Calu3 (cell line): ENCODE measurements at regions not wholly inside any gene's neighbourhood (a gene's known extent, or its start where the extent isn't known, plus 50 kb on each side); places are given as distances from the start of the nearest gene placed in this dataset.
A peak's percentile ranks its signal among the peaks of the same experiment; 100 is the strongest.

Experiments
- BruUV-seq: library from RNA; stranded (reverse); fragments of 400-500 nt; replicated peaks from 2 replicates; lab custom pipeline; 2021; lab: Mats Ljungman, UMichigan
- CTCF ChIA-PET: fragments of 300-600 bp; sonication (Branson Sonifier 250); formaldehyde crosslinking; loops from one replicate; lab custom pipeline; 2022; ENCODE audit warnings: antibody characterized with exemption; lab: Charles Lee
- DNase-seq: peaks from one replicate; pipeline ENCODE4 v3.0.0; 2022
- H3K27ac Mint-ChIP-seq: one replicate; pipeline ENCODE4 v1.8.0; 2022; ENCODE audit warnings: mixed read lengths; ENCODE audit not compliant: unreplicated experiment
- H3K27me3 Mint-ChIP-seq: one replicate; pipeline ENCODE4 v1.8.0; 2022; ENCODE audit warnings: mixed read lengths; ENCODE audit not compliant: unreplicated experiment
- H3K36me3 Mint-ChIP-seq: one replicate; pipeline ENCODE4 v1.8.0; 2022; ENCODE audit warnings: mild to moderate bottlenecking, moderate library complexity, mixed read lengths; ENCODE audit not compliant: insufficient read depth, unreplicated experiment
- H3K4me1 Mint-ChIP-seq: one replicate; pipeline ENCODE4 v1.8.0; 2022; ENCODE audit warnings: mild to moderate bottlenecking, low read depth, mixed read lengths; ENCODE audit not compliant: unreplicated experiment
- H3K4me3 Mint-ChIP-seq: one replicate; pipeline ENCODE4 v1.8.0; 2022; ENCODE audit warnings: mild to moderate bottlenecking, low read depth, moderate library complexity, mixed read lengths; ENCODE audit not compliant: unreplicated experiment
- H3K9me3 Mint-ChIP-seq: one replicate; pipeline ENCODE4 v1.8.0; 2022; ENCODE audit warnings: low read depth, mixed read lengths; ENCODE audit not compliant: unreplicated experiment
- intact Hi-C: fragments of 100-400 bp; cut with micrococcal nuclease; formaldehyde crosslinking; loops from one replicate; pipeline ENCODE4 v1.10.0; 2022; ENCODE audit not compliant: unreplicated experiment
- TF ChIP-seq, protein P1 (sequence below): fragments of 200-600 bp; IDR thresholded peaks from one replicate; pipeline ENCODE4 v1.8.0; 2022; ENCODE audit warnings: antibody characterized with exemption; ENCODE audit not compliant: unreplicated experiment

DNA sequence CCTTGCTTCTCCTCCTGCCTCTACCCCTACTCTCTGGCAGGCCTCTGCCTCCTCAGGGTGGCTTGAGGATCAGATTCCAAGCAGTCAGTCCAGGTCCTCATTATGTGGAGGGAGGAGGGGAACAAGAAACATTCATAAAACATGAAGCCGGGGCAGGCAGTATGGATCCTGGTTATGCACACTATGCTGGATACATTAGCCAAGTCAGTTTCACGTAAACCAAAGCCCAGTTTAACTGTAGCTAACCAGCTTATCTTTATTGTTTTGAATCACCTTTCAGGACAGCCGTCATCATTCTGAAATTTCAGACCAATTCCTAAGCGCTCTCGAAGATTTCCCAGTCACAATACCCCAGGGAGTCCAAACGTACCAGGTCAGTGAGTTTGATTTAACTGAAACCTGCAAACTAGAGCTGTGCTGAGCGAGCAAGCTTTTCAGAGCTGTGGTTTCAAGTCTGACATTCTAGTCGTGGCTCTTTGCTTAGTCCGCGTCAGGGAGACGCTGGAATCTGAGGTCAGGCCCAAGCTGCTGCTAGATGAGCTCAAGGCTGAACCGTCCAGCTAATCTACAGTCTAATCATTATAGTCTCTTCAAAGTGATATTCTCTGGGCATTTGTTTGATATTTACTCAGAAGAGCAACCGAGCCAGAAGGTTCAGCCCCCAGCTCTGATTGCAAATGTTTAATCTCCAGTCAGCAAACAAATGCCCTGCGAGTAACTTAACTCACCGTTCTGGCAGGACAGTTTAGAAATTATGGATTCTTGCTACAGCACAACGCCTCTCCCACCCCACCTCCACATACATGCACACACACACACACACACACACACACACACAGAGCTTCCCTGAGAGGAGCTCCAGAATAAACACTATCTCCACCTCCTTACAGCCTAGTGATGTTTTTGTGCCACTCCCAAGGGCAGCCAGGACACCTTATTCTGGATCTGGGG, 63.8 kb upstream of the BZW1 start:
- no peak for DNase-seq
- peak overlapping the region; percentile 69 for H3K27ac Mint-ChIP-seq
- H3K36me3 Mint-ChIP-seq: peaks cover 6% of the 10 kb centered on the region
- no peaks in the 10 kb centered on the region for H3K27me3 Mint-ChIP-seq
- peaks cover 33% of the 10 kb centered on the region for H3K4me1 Mint-ChIP-seq
- intact Hi-C loops: no loop called here
- TF ChIP-seq, protein P1, sequence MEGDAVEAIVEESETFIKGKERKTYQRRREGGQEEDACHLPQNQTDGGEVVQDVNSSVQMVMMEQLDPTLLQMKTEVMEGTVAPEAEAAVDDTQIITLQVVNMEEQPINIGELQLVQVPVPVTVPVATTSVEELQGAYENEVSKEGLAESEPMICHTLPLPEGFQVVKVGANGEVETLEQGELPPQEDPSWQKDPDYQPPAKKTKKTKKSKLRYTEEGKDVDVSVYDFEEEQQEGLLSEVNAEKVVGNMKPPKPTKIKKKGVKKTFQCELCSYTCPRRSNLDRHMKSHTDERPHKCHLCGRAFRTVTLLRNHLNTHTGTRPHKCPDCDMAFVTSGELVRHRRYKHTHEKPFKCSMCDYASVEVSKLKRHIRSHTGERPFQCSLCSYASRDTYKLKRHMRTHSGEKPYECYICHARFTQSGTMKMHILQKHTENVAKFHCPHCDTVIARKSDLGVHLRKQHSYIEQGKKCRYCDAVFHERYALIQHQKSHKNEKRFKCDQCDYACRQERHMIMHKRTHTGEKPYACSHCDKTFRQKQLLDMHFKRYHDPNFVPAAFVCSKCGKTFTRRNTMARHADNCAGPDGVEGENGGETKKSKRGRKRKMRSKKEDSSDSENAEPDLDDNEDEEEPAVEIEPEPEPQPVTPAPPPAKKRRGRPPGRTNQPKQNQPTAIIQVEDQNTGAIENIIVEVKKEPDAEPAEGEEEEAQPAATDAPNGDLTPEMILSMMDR: no peak
- no peaks in the 10 kb centered on the region for H3K9me3 Mint-ChIP-seq
- BruUV-seq: no TSS peak
- CTCF ChIA-PET: interaction anchor here (0.7 to 1.1 kb wide), 4 partner anchors 9 to 805 kb away, joined by 3 to 7 read pairs (median 4); no protein-coding TSS in a partner anchor
- H3K4me3 Mint-ChIP-seq: peak overlapping the region; percentile 11

DNA sequence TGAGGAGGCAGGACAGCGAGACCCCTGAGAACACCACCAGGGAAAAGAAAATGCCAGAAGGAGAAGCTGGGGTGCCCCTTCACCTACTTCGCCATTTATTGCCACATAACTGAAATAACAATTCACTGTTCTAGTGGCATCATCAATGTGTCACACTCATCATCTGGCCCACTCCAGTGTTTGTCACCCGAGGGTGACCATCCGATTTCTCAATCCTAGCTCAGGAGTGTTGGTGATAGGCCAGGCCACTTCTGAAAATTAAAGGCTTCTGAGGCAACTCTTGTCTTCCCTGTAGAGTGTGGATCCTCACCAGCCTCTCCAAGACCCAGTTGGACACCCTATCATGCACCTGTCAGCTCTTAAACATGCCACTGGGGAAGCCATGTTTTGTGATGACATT, 62.9 kb upstream of the BZW1 start:
- BruUV-seq: no TSS peak
- no peaks in the 10 kb centered on the region for H3K9me3 Mint-ChIP-seq
- H3K4me3 Mint-ChIP-seq: peak overlapping the region; percentile 11
- TF ChIP-seq, protein P1: no peak
- no peak for DNase-seq
- H3K27ac Mint-ChIP-seq: peak overlapping the region; percentile 69
- intact Hi-C loops: no loop called here
- CTCF ChIA-PET: interaction anchor here (1.0 to 1.1 kb wide), 2 partner anchors 8 to 65 kb away, joined by 3 to 7 read pairs; no protein-coding TSS in a partner anchor
- H3K4me1 Mint-ChIP-seq: peaks cover 37% of the 10 kb centered on the region
- H3K36me3 Mint-ChIP-seq: peaks cover 6% of the 10 kb centered on the region
- no peaks in the 10 kb centered on the region for H3K27me3 Mint-ChIP-seq

DNA sequence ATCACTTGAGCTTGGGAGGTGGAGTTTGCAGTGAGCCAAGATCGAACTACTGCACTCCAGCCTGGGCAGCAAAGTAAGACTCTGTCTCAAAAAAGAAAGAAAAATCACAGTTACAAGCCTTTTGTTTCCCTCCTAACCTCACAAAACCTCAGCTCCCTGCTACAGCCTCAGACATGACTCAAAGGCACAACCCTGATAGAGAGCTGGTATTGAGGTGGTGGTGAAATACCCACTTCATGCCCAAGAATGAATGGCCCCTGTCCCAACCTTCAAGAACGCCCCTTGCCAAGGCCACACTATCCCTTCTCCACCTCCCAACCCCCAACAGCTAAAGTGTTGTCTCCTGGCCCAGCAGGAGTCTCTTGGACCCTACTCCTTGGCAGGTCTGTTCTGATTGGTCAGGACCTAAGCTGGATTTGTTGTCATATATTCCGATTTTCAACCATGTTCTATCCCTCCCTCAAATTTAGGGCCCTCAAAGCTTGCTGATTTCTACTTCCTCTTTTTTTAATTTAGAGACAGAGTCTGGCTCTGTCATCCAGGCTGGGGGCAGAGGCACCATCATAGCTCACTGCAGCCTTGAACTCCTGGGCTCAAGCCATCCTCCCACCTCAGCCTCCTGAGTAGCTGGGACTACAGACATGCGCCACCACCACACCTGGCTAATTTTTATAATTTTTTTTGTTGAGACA, 61.9 kb upstream of the BZW1 start:
- CTCF ChIA-PET: no interaction called here
- Mint-ChIP-seq H3K4me3 (no peak overlapping the region), H3K27ac (no peak overlapping the region), H3K36me3 (peaks cover 6% of the 10 kb centered on the region), H3K4me1 (peaks cover 47% of the 10 kb centered on the region), H3K9me3 (no peaks in the 10 kb centered on the region), H3K27me3 (no peaks in the 10 kb centered on the region)
- TF ChIP-seq, protein P1: no peak
- DNase-seq: no peak
- BruUV-seq: no TSS peak
- intact Hi-C loops: no loop called here

DNA sequence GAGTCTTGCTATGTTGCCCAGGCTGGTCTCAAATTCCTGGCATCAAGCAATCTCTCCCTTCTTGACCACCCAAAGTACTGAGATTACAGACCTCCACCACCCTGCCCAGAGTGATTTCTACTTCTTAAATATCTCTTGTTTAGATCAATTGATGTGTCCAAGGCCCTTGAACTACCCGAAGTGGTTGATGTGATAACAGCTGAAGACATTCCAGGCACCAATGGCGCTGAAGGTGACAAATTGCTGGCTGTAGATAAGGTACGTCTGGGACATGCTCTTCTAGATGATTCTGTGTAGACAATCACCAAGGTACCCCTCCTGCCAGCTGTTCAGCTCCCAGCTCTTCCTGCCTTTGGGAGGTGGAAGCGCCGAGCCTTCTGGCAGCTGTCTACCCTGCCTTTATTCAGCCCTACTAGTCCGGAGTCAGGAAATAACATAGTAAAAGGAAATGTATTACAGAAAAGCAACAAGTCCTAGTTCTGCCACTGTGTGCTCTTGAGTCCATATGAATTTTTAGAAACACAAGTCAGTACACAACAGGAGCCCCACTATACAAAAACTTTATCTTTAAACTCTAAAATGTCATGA, 61.3 kb upstream of the BZW1 start:
- BruUV-seq: no TSS peak
- Mint-ChIP-seq H3K27me3 (no peaks in the 10 kb centered on the region), H3K9me3 (no peaks in the 10 kb centered on the region), H3K27ac (no peak overlapping the region), H3K36me3 (peaks cover 6% of the 10 kb centered on the region), H3K4me3 (no peak overlapping the region), H3K4me1 (peaks cover 51% of the 10 kb centered on the region)
- DNase-seq: no peak
- CTCF ChIA-PET: no interaction called here
- intact Hi-C loops: no loop called here
- TF ChIP-seq, protein P1: no peak
